ENCODE measurements at regions not wholly inside any gene's neighbourhood (a gene's known extent, or its start where the extent isn't known, plus 50 kb on each side); places are given as distances from the start of the nearest gene placed in this dataset.

- peak overlapping the region; percentile 58 to 75 for H3K27ac ChIP-seq (ENCODE audit: low read depth in 1 of 2, low read length in 2 of 2)
- Mint-ChIP-seq H3K4me1 (ENCODE audit: low read depth) (peaks cover 80% of the 10 kb centered on the region), H3K9me3 (no peaks in the 10 kb centered on the region), H3K27ac (peak overlapping the region; percentile 97), H3K27me3 (no peaks in the 10 kb centered on the region), H3K36me3 (ENCODE audit: low read depth) (peaks cover 79% of the 10 kb centered on the region), H3K4me3 (peak overlapping the region; percentile 74)
- peaks cover 81% of the 10 kb centered on the region for H3K36me3 ChIP-seq (ENCODE audit: insufficient read depth, low read length)
- H3K9me3 ChIP-seq (ENCODE audit: control insufficient read depth in 1 of 2, insufficient read depth in 1 of 2, low read length in 2 of 2): no peaks in the 10 kb centered on the region
- H3K27me3 ChIP-seq (ENCODE audit: control insufficient read depth in 1 of 2, insufficient read depth in 2 of 2, low read length in 2 of 2): no peaks in the 10 kb centered on the region
- DNase-seq: peak in 2 of 14 experiments; percentile 47 to 48
- ChIA-PET CTCF (interaction anchor here (1.0 to 2.1 kb wide), 2 partner anchors 77 to 146 kb away, joined by 3 to 7 read pairs; no protein-coding TSS in a partner anchor), POLR2A (interaction anchor here (0.8 to 9.9 kb wide), 11 partner anchors 11 to 146 kb away, joined by 3 to 90 read pairs (median 9); no protein-coding TSS in a partner anchor)
- no peak overlapping the region for H3K4me3 ChIP-seq (ENCODE audit: low read length)
- TF ChIP-seq, protein P1, sequence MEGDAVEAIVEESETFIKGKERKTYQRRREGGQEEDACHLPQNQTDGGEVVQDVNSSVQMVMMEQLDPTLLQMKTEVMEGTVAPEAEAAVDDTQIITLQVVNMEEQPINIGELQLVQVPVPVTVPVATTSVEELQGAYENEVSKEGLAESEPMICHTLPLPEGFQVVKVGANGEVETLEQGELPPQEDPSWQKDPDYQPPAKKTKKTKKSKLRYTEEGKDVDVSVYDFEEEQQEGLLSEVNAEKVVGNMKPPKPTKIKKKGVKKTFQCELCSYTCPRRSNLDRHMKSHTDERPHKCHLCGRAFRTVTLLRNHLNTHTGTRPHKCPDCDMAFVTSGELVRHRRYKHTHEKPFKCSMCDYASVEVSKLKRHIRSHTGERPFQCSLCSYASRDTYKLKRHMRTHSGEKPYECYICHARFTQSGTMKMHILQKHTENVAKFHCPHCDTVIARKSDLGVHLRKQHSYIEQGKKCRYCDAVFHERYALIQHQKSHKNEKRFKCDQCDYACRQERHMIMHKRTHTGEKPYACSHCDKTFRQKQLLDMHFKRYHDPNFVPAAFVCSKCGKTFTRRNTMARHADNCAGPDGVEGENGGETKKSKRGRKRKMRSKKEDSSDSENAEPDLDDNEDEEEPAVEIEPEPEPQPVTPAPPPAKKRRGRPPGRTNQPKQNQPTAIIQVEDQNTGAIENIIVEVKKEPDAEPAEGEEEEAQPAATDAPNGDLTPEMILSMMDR (IDR thresholded peaks at IDR 0.05): no peak
- intact Hi-C loops (cut with DNase I, micrococcal nuclease): loop anchor here (2.0 to 5.0 kb wide), 4 partner anchors 16 to 145 kb away; no protein-coding TSS in a partner anchor
- peak; percentile 33 for ATAC-seq (ENCODE audit: poor library complexity)
- peaks cover 98% of the 10 kb centered on the region for H3K4me1 ChIP-seq (ENCODE audit: insufficient read depth, low read length)
These were observed 336.4 kb downstream of the SEC14L1 start for GRCh38 chr17:77476931-77477805.

- peak overlapping the region in 1 of 2 donors; percentile 57 for H3K27ac ChIP-seq (ENCODE audit: low read depth in 1 of 2, low read length in 2 of 2)
- peaks cover 69% of the 10 kb centered on the region for H3K36me3 Mint-ChIP-seq (ENCODE audit: low read depth)
These were observed 337.5 kb downstream of the SEC14L1 start for GRCh38 chr17:77478281-77478680.

DNA sequence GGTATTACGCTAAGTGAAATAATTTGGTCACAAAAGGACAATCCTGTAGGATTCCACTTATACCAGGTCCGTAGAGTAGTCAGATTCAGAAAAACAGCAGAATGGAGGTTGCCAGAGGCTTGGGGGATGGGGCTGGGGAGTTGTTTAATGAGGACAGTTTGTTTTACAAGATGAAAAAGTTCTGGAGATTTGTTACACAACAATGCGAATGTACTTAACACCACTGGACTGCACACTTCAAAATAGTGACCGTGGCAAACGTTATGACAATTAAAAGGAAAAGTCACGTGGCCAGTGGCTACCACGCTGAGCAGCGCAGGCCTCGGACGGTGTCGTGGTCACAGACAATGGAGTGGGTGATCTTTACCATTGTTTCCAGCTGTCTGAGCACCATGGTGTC is 338.1 kb downstream of the SEC14L1 start:
- peaks cover 99% of the 10 kb centered on the region for H3K4me1 ChIP-seq (ENCODE audit: insufficient read depth, low read length)
- Mint-ChIP-seq H3K4me3 (peak overlapping the region; percentile 17), H3K36me3 (ENCODE audit: low read depth) (peaks cover 63% of the 10 kb centered on the region), H3K4me1 (ENCODE audit: low read depth) (peaks cover 62% of the 10 kb centered on the region), H3K9me3 (no peaks in the 10 kb centered on the region), H3K27ac (peak overlapping the region; percentile 97), H3K27me3 (no peaks in the 10 kb centered on the region)
- CTCF ChIA-PET: interaction anchor here (2.1 kb wide), 1 partner anchor 78 kb away, joined by 7 read pairs; no protein-coding TSS in a partner anchor
- H3K27ac ChIP-seq (ENCODE audit: low read depth in 1 of 2, low read length in 2 of 2): peak overlapping the region in 1 of 2 donors; percentile 57
- POLR2A ChIA-PET: interaction anchor here (1.3 to 9.9 kb wide), 7 partner anchors 13 to 147 kb away, joined by 4 to 90 read pairs (median 13); no protein-coding TSS in a partner anchor
- peaks cover 0 to 10% of the 10 kb centered on the region in 2 experiments for H3K9me3 ChIP-seq (ENCODE audit: control insufficient read depth in 1 of 2, insufficient read depth in 1 of 2, low read length in 2 of 2)
- TF ChIP-seq, protein P1 (IDR thresholded peaks at IDR 0.05): no peak
- ATAC-seq (ENCODE audit: poor library complexity) (no peak), DNase-seq (no peak)
- H3K36me3 ChIP-seq (ENCODE audit: insufficient read depth, low read length): peaks cover 92% of the 10 kb centered on the region
- H3K4me3 ChIP-seq (ENCODE audit: low read length): no peak overlapping the region
- no peaks in the 10 kb centered on the region for H3K27me3 ChIP-seq (ENCODE audit: control insufficient read depth in 1 of 2, insufficient read depth in 2 of 2, low read length in 2 of 2)
- intact Hi-C loops (cut with DNase I, micrococcal nuclease): loop anchor here in 1 of 2 experiments (5.0 kb wide), 2 partner anchors 72 to 147 kb away; no protein-coding TSS in a partner anchor

More at GRCh38 chr17:77478281-77478680, 337.5 kb downstream of the SEC14L1 start:
- ChIA-PET POLR2A (interaction anchor here (0.7 to 9.9 kb wide), 11 partner anchors 12 to 206 kb away, joined by 4 to 90 read pairs (median 9); no protein-coding TSS in a partner anchor), CTCF (interaction anchor here (2.1 kb wide), 1 partner anchor 78 kb away, joined by 7 read pairs; no protein-coding TSS in a partner anchor)
- TF ChIP-seq, protein P1 (IDR thresholded peaks at IDR 0.05): no peak
- DNase-seq: no peak
- Histone ChIP-seq H3K4me3 (ENCODE audit: low read length) (no peak overlapping the region), H3K36me3 (ENCODE audit: insufficient read depth, low read length) (peaks cover 92% of the 10 kb centered on the region), H3K27me3 (ENCODE audit: control insufficient read depth in 1 of 2, insufficient read depth in 2 of 2, low read length in 2 of 2) (no peaks in the 10 kb centered on the region), H3K4me1 (ENCODE audit: insufficient read depth, low read length) (peaks cover 98% of the 10 kb centered on the region), H3K9me3 (ENCODE audit: control insufficient read depth in 1 of 2, insufficient read depth in 1 of 2, low read length in 2 of 2) (peaks cover 0 to 4% of the 10 kb centered on the region in 2 experiments)
- Mint-ChIP-seq H3K27me3 (no peaks in the 10 kb centered on the region), H3K4me3 (no peak overlapping the region), H3K4me1 (ENCODE audit: low read depth) (peaks cover 68% of the 10 kb centered on the region), H3K9me3 (no peaks in the 10 kb centered on the region), H3K27ac (peak overlapping the region; percentile 97)
- intact Hi-C loops (cut with DNase I, micrococcal nuclease): loop anchor here in 1 of 2 experiments (5.0 kb wide), 2 partner anchors 71 to 146 kb away; no protein-coding TSS in a partner anchor
- no peak for ATAC-seq (ENCODE audit: poor library complexity)
